ENCODE measurements at regions not wholly inside any gene's neighbourhood (a gene's known extent, or its start where the extent isn't known, plus 50 kb on each side); places are given as distances from the start of the nearest gene placed in this dataset.

GRCh38 chr12:81949416-81949815, 190.3 kb upstream of the PPFIA2 start:
- Histone ChIP-seq H3K27me3 (ENCODE audit: insufficient read depth, low read length, poor library complexity, severe bottlenecking) (no peaks in the 10 kb centered on the region), H3K36me3 (ENCODE audit: insufficient read depth, low read length) (no peaks in the 10 kb centered on the region), H3K4me3 (ENCODE audit: low read length) (no peak overlapping the region), H3K27ac (ENCODE audit: low read depth, low read length) (no peak overlapping the region), H3K4me1 (ENCODE audit: insufficient read depth, low read length) (peaks cover 4% of the 10 kb centered on the region), H3K9me3 (ENCODE audit: low read length) (no peaks in the 10 kb centered on the region)
- ChIA-PET CTCF (no interaction called here), POLR2A (no interaction called here)
- Mint-ChIP-seq H3K27me3 (no peaks in the 10 kb centered on the region), H3K4me3 (no peak overlapping the region), H3K27ac (no peak overlapping the region), H3K9me3 (peaks cover 0 to 8% (median 0%) of the 10 kb centered on the region in 5 donors), H3K36me3 (peaks cover 0 to 6% (median 0%) of the 10 kb centered on the region in 3 donors), H3K4me1 (peaks cover 4 to 21% (median 15%) of the 10 kb centered on the region in 3 donors)
- DNase-seq: no peak

GRCh38 chr12:81944886-81945285, 185.7 kb upstream of the PPFIA2 start:
- Histone ChIP-seq H3K36me3 (ENCODE audit: insufficient read depth, low read length) (no peaks in the 10 kb centered on the region), H3K4me3 (ENCODE audit: low read length) (no peak overlapping the region), H3K4me1 (ENCODE audit: insufficient read depth, low read length) (peaks cover 37% of the 10 kb centered on the region), H3K27me3 (ENCODE audit: insufficient read depth, low read length, poor library complexity, severe bottlenecking) (no peaks in the 10 kb centered on the region), H3K27ac (ENCODE audit: low read depth, low read length) (no peak overlapping the region), H3K9me3 (ENCODE audit: low read length) (no peaks in the 10 kb centered on the region)
- Mint-ChIP-seq H3K9me3 (peaks cover 0 to 2% (median 0%) of the 10 kb centered on the region in 5 donors), H3K4me3 (no peak overlapping the region), H3K27me3 (no peaks in the 10 kb centered on the region), H3K36me3 (no peaks in the 10 kb centered on the region), H3K4me1 (peaks cover 31 to 54% (median 42%) of the 10 kb centered on the region in 3 donors), H3K27ac (no peak overlapping the region)
- POLR2A ChIA-PET: no interaction called here
- CTCF ChIA-PET: no interaction called here
- no peak for DNase-seq

- peak overlapping the region in 6 of 7 donors; percentile 47 to 75 (median 61) for H3K4me3 Mint-ChIP-seq
- ChIA-PET CTCF (no interaction called here), POLR2A (no interaction called here)
- Histone ChIP-seq H3K4me1 (ENCODE audit: insufficient read depth, low read length) (peaks cover 33% of the 10 kb centered on the region), H3K9me3 (ENCODE audit: low read length) (no peaks in the 10 kb centered on the region), H3K36me3 (ENCODE audit: insufficient read depth, low read length) (no peaks in the 10 kb centered on the region), H3K27ac (ENCODE audit: low read depth, low read length) (no peak overlapping the region), H3K4me3 (ENCODE audit: low read length) (no peak overlapping the region), H3K27me3 (ENCODE audit: insufficient read depth, low read length, poor library complexity, severe bottlenecking) (no peaks in the 10 kb centered on the region)
- H3K27me3 Mint-ChIP-seq: no peaks in the 10 kb centered on the region
- peak overlapping the region in 7 of 8 donors; percentile 13 to 75 (median 52) for H3K27ac Mint-ChIP-seq
- H3K36me3 Mint-ChIP-seq: no peaks in the 10 kb centered on the region
- H3K9me3 Mint-ChIP-seq: peaks cover 0 to 2% (median 0%) of the 10 kb centered on the region in 5 donors
- peak in 2 of 5 donors; percentile 26 to 36 for DNase-seq
- H3K4me1 Mint-ChIP-seq: peaks cover 30 to 48% (median 38%) of the 10 kb centered on the region in 3 donors
Observed at GRCh38 chr12:81942594-81942993, 183.4 kb upstream of the PPFIA2 start.

GRCh38 chr12:81930037-81930436, 170.9 kb upstream of the PPFIA2 start:
- no peaks in the 10 kb centered on the region for H3K4me1 Mint-ChIP-seq
- H3K4me1 ChIP-seq (ENCODE audit: insufficient read depth, low read length): no peaks in the 10 kb centered on the region
- peaks cover 0 to 2% (median 0%) of the 10 kb centered on the region in 5 donors for H3K9me3 Mint-ChIP-seq
- H3K27me3 ChIP-seq (ENCODE audit: insufficient read depth, low read length, poor library complexity, severe bottlenecking): no peaks in the 10 kb centered on the region
- H3K27ac Mint-ChIP-seq: no peak overlapping the region
- no peaks in the 10 kb centered on the region for H3K9me3 ChIP-seq (ENCODE audit: low read length)
- H3K36me3 ChIP-seq (ENCODE audit: insufficient read depth, low read length): no peaks in the 10 kb centered on the region
- no peak overlapping the region for H3K4me3 ChIP-seq (ENCODE audit: low read length)
- H3K4me3 Mint-ChIP-seq: no peak overlapping the region
- no peak for DNase-seq
- H3K27ac ChIP-seq (ENCODE audit: low read depth, low read length): no peak overlapping the region
- H3K36me3 Mint-ChIP-seq: no peaks in the 10 kb centered on the region
- ChIA-PET CTCF (no interaction called here), POLR2A (no interaction called here)
- H3K27me3 Mint-ChIP-seq: peaks cover 0 to under 1% of the 10 kb centered on the region in 2 donors

GRCh38 chr12:81896771-81897170, 137.6 kb upstream of the PPFIA2 start:
- Histone ChIP-seq H3K9me3 (ENCODE audit: low read length) (no peaks in the 10 kb centered on the region), H3K27me3 (ENCODE audit: insufficient read depth, low read length, poor library complexity, severe bottlenecking) (no peaks in the 10 kb centered on the region), H3K27ac (ENCODE audit: low read depth, low read length) (no peak overlapping the region), H3K4me1 (ENCODE audit: insufficient read depth, low read length) (no peaks in the 10 kb centered on the region), H3K36me3 (ENCODE audit: insufficient read depth, low read length) (no peaks in the 10 kb centered on the region), H3K4me3 (ENCODE audit: low read length) (no peak overlapping the region)
- no peak overlapping the region for H3K4me3 Mint-ChIP-seq
- CTCF ChIA-PET: no interaction called here
- H3K36me3 Mint-ChIP-seq: peaks cover 0 to 23% (median 3%) of the 10 kb centered on the region in 3 donors
- H3K9me3 Mint-ChIP-seq: peaks cover 9 to 24% (median 20%) of the 10 kb centered on the region in 5 donors
- no peak overlapping the region for H3K27ac Mint-ChIP-seq
- POLR2A ChIA-PET: no interaction called here
- no peaks in the 10 kb centered on the region for H3K4me1 Mint-ChIP-seq
- H3K27me3 Mint-ChIP-seq: no peaks in the 10 kb centered on the region
- no peak for DNase-seq

DNA sequence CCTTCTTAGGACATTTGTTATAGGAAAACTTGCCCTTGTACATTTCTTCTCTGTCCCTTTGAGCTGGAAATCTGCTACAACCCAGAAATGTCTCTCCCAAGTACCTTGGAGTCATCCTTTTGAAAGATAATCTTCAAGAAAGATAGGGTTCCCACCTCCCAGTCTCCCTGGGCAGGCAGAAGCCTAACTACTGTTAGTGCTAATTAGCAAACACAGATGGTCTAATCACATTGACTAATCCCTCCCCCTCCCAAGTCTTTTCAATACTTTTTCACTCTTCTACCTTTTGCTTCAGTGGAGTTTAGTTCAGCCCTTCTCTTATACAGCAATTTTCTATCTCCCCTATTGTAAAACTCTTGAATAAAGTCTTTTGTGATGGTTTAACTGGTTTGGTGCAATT, 129.8 kb upstream of the PPFIA2 start:
- Histone ChIP-seq H3K27me3 (ENCODE audit: insufficient read depth, low read length, poor library complexity, severe bottlenecking) (no peaks in the 10 kb centered on the region), H3K4me3 (ENCODE audit: low read length) (no peak overlapping the region), H3K9me3 (ENCODE audit: low read length) (no peaks in the 10 kb centered on the region), H3K36me3 (ENCODE audit: insufficient read depth, low read length) (no peaks in the 10 kb centered on the region), H3K27ac (ENCODE audit: low read depth, low read length) (no peak overlapping the region), H3K4me1 (ENCODE audit: insufficient read depth, low read length) (no peaks in the 10 kb centered on the region)
- Mint-ChIP-seq H3K36me3 (peaks cover 0 to 6% (median 2%) of the 10 kb centered on the region in 3 donors), H3K27me3 (no peaks in the 10 kb centered on the region), H3K4me3 (no peak overlapping the region), H3K9me3 (peaks cover 0 to 6% (median 0%) of the 10 kb centered on the region in 5 donors), H3K4me1 (no peaks in the 10 kb centered on the region), H3K27ac (peak overlapping the region in 1 of 8 donors; percentile 12)
- DNase-seq: no peak
- POLR2A ChIA-PET: no interaction called here
- CTCF ChIA-PET: no interaction called here

DNA sequence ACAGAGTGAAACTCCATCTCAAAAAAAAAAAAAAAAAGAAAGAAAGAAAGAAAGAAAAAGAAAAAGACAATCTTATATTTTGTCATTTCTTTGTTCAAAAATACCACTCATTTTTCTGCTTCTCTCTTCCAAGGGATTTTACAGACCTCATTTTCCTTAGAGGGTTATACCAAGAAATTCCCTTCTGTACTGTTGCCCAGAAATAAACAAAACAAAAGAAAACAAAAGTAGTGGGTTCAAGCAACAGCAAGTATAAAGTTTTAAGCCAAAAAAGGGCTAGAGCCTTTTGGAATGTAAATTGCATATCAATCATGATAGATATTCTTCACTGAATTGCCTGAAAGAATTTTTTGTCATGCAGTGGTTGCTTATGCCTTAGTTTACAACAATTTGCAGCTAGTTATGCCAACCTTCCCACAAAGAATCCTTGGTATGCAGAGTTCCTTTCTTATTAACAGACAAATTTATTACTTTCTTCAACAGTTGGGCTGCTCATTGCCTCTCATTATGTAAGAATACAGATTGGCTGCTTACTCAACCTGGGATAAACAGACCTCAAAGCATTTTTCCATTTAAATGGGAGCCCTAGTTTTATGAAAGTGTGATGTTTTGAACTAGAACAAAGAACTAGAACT, 129.1 kb upstream of the PPFIA2 start:
- no peak overlapping the region for H3K27ac Mint-ChIP-seq
- no peaks in the 10 kb centered on the region for H3K4me1 ChIP-seq (ENCODE audit: insufficient read depth, low read length)
- no peak overlapping the region for H3K4me3 ChIP-seq (ENCODE audit: low read length)
- DNase-seq: no peak
- no peaks in the 10 kb centered on the region for H3K27me3 ChIP-seq (ENCODE audit: insufficient read depth, low read length, poor library complexity, severe bottlenecking)
- ChIA-PET CTCF (no interaction called here), POLR2A (no interaction called here)
- H3K4me1 Mint-ChIP-seq: no peaks in the 10 kb centered on the region
- peaks cover 0 to 6% (median 0%) of the 10 kb centered on the region in 5 donors for H3K9me3 Mint-ChIP-seq
- no peaks in the 10 kb centered on the region for H3K9me3 ChIP-seq (ENCODE audit: low read length)
- H3K27ac ChIP-seq (ENCODE audit: low read depth, low read length): no peak overlapping the region
- H3K27me3 Mint-ChIP-seq: no peaks in the 10 kb centered on the region
- H3K4me3 Mint-ChIP-seq: no peak overlapping the region
- H3K36me3 Mint-ChIP-seq: peaks cover 0 to 6% (median 2%) of the 10 kb centered on the region in 3 donors
- no peaks in the 10 kb centered on the region for H3K36me3 ChIP-seq (ENCODE audit: insufficient read depth, low read length)

GRCh38 chr12:81874586-81874985, 115.4 kb upstream of the PPFIA2 start:
- Histone ChIP-seq H3K9me3 (ENCODE audit: low read length) (no peaks in the 10 kb centered on the region), H3K36me3 (ENCODE audit: insufficient read depth, low read length) (no peaks in the 10 kb centered on the region), H3K4me3 (ENCODE audit: low read length) (no peak overlapping the region), H3K4me1 (ENCODE audit: insufficient read depth, low read length) (no peaks in the 10 kb centered on the region), H3K27me3 (ENCODE audit: insufficient read depth, low read length, poor library complexity, severe bottlenecking) (no peaks in the 10 kb centered on the region), H3K27ac (ENCODE audit: low read depth, low read length) (no peak overlapping the region)
- Mint-ChIP-seq H3K4me3 (no peak overlapping the region), H3K27ac (no peak overlapping the region), H3K9me3 (peaks cover 0 to 4% (median 0%) of the 10 kb centered on the region in 5 donors), H3K4me1 (peaks cover 0 to 2% (median 0%) of the 10 kb centered on the region in 3 donors), H3K27me3 (no peaks in the 10 kb centered on the region), H3K36me3 (no peaks in the 10 kb centered on the region)
- DNase-seq: no peak
- CTCF ChIA-PET: no interaction called here
- POLR2A ChIA-PET: no interaction called here

Data from CD8-positive, alpha-beta memory T cell (primary cell).